Mammary epithelial cell (primary cell): ENCODE measurements at regions not wholly inside any gene's neighbourhood (a gene's known extent, or its start where the extent isn't known, plus 50 kb on each side); places are given as distances from the start of the nearest gene placed in this dataset.

Experiments
- EZH2 ChIP-seq: IDR thresholded peaks from 2 replicates; pipeline ENCODE4 v1.6.1; 2012; ENCODE audit warnings: low read length, inconsistent platforms, borderline replicate concordance
- TF ChIP-seq, protein P1 (sequence below), 2 donors: IDR thresholded peaks in 1 of 2; conservative IDR thresholded peaks in 1 of 2; 2 replicates each; pipeline ENCODE4 v1.5.1; 2011 to 2012; ENCODE audit warnings: inconsistent platforms in 2 of 2, low read length in 2 of 2, mild to moderate bottlenecking in 2 of 2, control low read depth in 1 of 2, low read depth in 1 of 2; ENCODE audit not compliant: insufficient read depth in 1 of 2; ENCODE audit errors: extremely low read depth in 1 of 2

DNA sequence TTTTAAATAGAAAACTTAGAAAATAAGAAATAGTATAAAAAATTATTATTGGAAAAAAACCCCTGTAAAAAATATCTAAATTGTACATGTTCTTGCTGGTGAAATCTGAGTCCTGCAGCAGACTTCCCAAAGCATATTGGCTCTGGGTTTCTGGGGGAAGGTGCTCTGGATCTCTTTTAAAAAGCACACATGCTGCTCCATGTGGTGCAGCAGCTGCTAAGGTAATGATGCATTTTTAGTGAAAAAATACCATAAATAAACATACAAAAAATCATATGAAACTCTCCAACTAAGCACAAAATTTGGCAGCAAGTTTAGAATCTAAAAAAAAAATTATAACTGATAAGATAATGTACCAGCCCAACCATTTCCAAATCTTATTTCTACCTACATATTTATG, 216.5 kb downstream of the GPD2 start:
- TF ChIP-seq, protein P1, sequence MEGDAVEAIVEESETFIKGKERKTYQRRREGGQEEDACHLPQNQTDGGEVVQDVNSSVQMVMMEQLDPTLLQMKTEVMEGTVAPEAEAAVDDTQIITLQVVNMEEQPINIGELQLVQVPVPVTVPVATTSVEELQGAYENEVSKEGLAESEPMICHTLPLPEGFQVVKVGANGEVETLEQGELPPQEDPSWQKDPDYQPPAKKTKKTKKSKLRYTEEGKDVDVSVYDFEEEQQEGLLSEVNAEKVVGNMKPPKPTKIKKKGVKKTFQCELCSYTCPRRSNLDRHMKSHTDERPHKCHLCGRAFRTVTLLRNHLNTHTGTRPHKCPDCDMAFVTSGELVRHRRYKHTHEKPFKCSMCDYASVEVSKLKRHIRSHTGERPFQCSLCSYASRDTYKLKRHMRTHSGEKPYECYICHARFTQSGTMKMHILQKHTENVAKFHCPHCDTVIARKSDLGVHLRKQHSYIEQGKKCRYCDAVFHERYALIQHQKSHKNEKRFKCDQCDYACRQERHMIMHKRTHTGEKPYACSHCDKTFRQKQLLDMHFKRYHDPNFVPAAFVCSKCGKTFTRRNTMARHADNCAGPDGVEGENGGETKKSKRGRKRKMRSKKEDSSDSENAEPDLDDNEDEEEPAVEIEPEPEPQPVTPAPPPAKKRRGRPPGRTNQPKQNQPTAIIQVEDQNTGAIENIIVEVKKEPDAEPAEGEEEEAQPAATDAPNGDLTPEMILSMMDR (conservative IDR thresholded peaks at IDR 0.05 in 1 of 2, IDR thresholded peaks at IDR 0.05 in 1 of 2; ENCODE audit: extremely low read depth in 1 of 2, insufficient read depth in 1 of 2, low read depth in 1 of 2, low read length in 2 of 2) = no peak
- no peak for TF ChIP-seq EZH2
